Left lung (tissue), 4 donors: ENCODE measurements at regions not wholly inside any gene's neighbourhood (a gene's known extent, or its start where the extent isn't known, plus 50 kb on each side); places are given as distances from the start of the nearest gene placed in this dataset.

ENCODE experiments used
- ATAC-seq: fragments of 200-7000 bp; cut with Tn5 transposase; one replicate; pipeline ENCODE4 v1.9.1; 2020; ENCODE audit warnings: moderate library complexity
- DNase-seq, 4 donors: peaks; one replicate each; pipeline ENCODE4 v3.0.0-alpha.2; 2013 to 2020
- H3K27ac ChIP-seq, 2 donors: fragments of 200-600 bp; sonication (generic) in 1 of 2; one replicate each; pipeline versions ENCODE4 v1.5.0 to v1.8.0; 2020 to 2021
- H3K27me3 ChIP-seq, 2 donors: fragments of 200-600 bp; sonication (generic) in 1 of 2; one replicate each; pipeline versions ENCODE4 v1.5.0 to v1.8.0; 2020 to 2021
- H3K36me3 ChIP-seq, 2 donors: fragments of 200-600 bp; sonication (generic) in 1 of 2; one replicate each; pipeline versions ENCODE4 v1.5.0 to v1.8.0; 2020 to 2021
- H3K4me1 ChIP-seq, 2 donors: fragments of 200-600 bp; one replicate each; pipeline ENCODE4 v1.8.0; 2021
- H3K4me3 ChIP-seq, 2 donors: fragments of 200-600 bp; sonication (generic) in 1 of 2; one replicate each; pipeline versions ENCODE4 v1.5.0 to v1.8.0; 2020 to 2021; ENCODE audit warnings: mild to moderate bottlenecking in 1 of 2
- H3K9me3 ChIP-seq, 2 donors: fragments of 200-600 bp; sonication (generic) in 1 of 2; one replicate each; pipeline versions ENCODE4 v1.5.0 to v1.8.0; 2020 to 2021
- intact Hi-C, 2 donors: fragments of 100-400 bp; cut with DNase I; formaldehyde crosslinking; loops; one replicate each; pipeline versions ENCODE4 v1.11.2 to v1.14.2; 2022
- TF ChIP-seq, protein P1 (sequence below), 2 donors: fragments of 200-600 bp; sonication (generic) in 1 of 2; IDR thresholded peaks; one replicate each; pipeline versions ENCODE4 v1.5.0 to v1.8.0; 2021; ENCODE audit warnings: antibody characterized with exemption in 2 of 2
- donor health status: DM: no; HTN: yes; CAD: no.
- donor health status: DM: no; HTN: no; CAD: no.

DNA sequence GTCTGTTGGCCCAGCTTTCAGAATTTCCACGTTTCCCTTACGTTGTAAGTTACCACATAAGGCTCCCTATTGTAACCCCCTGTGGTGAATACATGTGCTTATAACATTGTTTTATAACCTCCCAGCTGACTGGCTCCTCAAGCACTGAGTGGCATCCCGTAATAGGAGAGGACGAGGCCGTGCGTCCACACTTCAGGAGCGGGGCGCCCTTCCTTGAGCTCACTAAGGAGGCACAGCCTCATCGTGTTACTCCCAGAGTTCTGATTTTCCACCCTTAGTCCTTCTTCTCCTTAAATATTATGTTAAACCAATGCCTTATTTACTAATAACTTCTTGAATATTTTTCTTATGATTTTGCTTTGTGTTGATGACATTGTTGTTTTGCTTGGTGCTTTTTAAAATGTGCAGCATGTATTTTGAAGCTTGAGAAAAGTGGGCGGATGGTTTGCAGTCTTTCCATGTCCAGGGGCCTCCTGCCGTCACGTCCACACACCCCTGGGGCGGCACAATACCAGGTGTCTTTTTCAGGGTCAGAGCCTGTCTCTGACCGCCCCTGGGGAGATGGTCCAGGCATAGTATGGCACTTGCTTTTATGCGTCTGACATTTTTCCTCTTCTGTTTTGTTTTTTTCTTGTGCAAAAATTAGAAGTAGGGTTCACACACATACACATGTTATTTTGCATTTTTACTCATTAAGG lies 181.8 kb downstream of the DLL1 start:
- no peak for ATAC-seq
- DNase-seq: no peak
- Histone ChIP-seq H3K9me3 (no peaks in the 10 kb centered on the region), H3K27ac (no peak overlapping the region), H3K4me3 (no peak overlapping the region), H3K4me1 (no peaks in the 10 kb centered on the region), H3K36me3 (no peaks in the 10 kb centered on the region), H3K27me3 (peaks cover 0 to 14% of the 10 kb centered on the region in 2 donors)
- intact Hi-C loops: no loop called here
- TF ChIP-seq, protein P1, sequence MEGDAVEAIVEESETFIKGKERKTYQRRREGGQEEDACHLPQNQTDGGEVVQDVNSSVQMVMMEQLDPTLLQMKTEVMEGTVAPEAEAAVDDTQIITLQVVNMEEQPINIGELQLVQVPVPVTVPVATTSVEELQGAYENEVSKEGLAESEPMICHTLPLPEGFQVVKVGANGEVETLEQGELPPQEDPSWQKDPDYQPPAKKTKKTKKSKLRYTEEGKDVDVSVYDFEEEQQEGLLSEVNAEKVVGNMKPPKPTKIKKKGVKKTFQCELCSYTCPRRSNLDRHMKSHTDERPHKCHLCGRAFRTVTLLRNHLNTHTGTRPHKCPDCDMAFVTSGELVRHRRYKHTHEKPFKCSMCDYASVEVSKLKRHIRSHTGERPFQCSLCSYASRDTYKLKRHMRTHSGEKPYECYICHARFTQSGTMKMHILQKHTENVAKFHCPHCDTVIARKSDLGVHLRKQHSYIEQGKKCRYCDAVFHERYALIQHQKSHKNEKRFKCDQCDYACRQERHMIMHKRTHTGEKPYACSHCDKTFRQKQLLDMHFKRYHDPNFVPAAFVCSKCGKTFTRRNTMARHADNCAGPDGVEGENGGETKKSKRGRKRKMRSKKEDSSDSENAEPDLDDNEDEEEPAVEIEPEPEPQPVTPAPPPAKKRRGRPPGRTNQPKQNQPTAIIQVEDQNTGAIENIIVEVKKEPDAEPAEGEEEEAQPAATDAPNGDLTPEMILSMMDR (IDR thresholded peaks at IDR 0.05): no peak

DNA sequence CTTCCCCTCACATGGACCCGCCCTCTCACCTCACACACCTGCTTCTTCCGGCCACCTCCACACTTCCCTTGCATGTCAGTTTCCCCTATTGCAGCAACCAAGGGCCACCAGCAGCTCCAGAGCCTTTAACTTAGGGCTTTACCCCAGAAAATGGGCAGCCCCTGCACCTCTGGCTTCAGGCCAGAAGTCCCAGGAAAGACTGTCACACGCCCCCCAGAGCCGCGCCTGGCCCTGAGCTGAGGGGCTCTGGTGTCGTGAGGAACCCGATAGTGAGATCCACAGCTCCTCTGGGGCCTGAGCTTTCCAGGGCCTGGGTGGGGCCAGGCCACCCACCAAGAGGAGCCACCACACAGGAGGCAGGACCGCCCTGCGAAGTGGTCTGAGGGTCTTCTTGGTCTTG lies 182.4 kb downstream of the DLL1 start:
- H3K9me3 ChIP-seq: no peaks in the 10 kb centered on the region
- no peak for ATAC-seq
- no peaks in the 10 kb centered on the region for H3K36me3 ChIP-seq
- no peak overlapping the region for H3K27ac ChIP-seq
- TF ChIP-seq, protein P1 (IDR thresholded peaks at IDR 0.05): no peak
- peaks cover 0 to 14% of the 10 kb centered on the region in 2 donors for H3K27me3 ChIP-seq
- no peak overlapping the region for H3K4me3 ChIP-seq
- H3K4me1 ChIP-seq: no peaks in the 10 kb centered on the region
- intact Hi-C loops: no loop called here
- peak in 1 of 4 donors; percentile 19 for DNase-seq

DNA sequence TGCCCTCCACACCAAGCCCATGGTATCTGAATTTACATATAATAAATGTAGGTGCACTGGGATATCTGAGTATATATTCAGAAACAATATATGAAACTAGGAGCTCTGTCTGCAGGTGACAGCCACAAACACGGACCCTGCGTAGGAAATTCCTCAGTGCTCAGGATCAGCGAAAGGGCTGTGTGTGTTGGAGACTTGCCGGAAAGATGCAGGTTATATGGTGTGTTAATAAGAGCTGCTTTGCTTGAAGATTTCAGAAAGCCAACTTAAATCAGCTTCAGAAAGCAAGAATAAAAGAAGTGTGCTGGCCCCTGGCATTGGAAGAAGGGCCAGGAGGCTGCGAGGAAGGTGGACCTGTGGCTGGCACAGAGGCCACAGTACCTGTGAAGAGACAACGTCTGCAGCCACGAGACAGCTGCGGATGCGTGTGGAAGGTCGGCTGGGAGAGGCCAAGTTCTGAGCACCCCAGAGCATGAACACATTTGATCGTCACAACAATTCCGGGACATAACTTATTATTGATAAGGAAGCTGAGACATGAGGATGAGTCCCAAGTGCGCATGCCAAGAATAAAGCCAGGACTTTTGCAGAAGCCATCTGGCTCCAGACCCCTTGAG lies 183.2 kb downstream of the DLL1 start:
- Histone ChIP-seq H3K4me1 (no peaks in the 10 kb centered on the region), H3K4me3 (no peak overlapping the region), H3K27ac (no peak overlapping the region), H3K9me3 (no peaks in the 10 kb centered on the region), H3K27me3 (peaks cover 0 to 14% of the 10 kb centered on the region in 2 donors), H3K36me3 (no peaks in the 10 kb centered on the region)
- DNase-seq (no peak), ATAC-seq (no peak)
- TF ChIP-seq, protein P1 (IDR thresholded peaks at IDR 0.05): no peak
- intact Hi-C loops: no loop called here

DNA sequence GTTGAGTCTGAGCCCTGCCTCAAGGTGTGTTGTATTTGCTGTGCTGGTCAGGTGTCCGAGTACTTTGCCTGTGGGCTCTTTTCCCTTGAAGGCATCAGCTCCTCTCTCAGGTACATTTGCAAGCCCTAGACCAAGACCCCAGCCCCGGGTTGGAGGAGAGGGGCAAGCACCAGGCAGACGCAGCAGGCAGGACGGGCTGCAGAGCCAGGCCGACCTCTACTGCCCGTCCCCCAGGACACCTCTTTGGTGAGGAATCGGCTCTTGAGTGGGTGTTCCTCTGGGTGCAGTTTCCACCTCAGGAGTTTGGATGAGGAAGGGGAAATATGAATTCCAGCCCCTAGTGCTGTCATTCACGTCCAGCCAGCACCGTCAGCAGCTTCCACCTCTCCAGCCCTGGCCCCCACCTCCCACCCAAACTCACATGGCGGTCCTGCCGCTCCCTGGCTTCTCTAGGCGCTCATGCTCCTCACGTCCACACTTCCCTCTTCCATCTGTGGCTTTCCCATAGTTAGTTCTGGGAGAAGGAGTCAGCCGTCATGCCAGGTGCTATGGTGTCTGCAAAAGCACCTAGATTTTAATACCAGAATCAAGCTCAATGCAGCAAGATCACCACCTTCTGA lies 183.9 kb downstream of the DLL1 start:
- Histone ChIP-seq H3K9me3 (no peaks in the 10 kb centered on the region), H3K4me3 (no peak overlapping the region), H3K4me1 (no peaks in the 10 kb centered on the region), H3K36me3 (no peaks in the 10 kb centered on the region), H3K27me3 (peaks cover 0 to 14% of the 10 kb centered on the region in 2 donors), H3K27ac (no peak overlapping the region)
- DNase-seq (peak in 1 of 4 donors; percentile 15), ATAC-seq (no peak)
- TF ChIP-seq, protein P1 (IDR thresholded peaks at IDR 0.05): no peak
- intact Hi-C loops: no loop called here
